Endothelial cell of umbilical vein (primary cell): ENCODE measurements at regions not wholly inside any gene's neighbourhood (a gene's known extent, or its start where the extent isn't known, plus 50 kb on each side); places are given as distances from the start of the nearest gene placed in this dataset.

ENCODE experiments used
- BruUV-seq: library from RNA; stranded (reverse); fragments of 400-500 nt; replicated peaks from 2 replicates; lab custom pipeline; 2021; lab: Mats Ljungman, UMichigan
- CTCF ChIA-PET: fragments of 300-600, 350-600 bp; sonication (Branson Sonifier 250); formaldehyde crosslinking; loops from one replicate; lab custom pipeline; 2021; ENCODE audit warnings: antibody characterized with exemption, inconsistent platforms; lab: Charles Lee
- POLR2A ChIA-PET: fragments of 300-600, 350-600 bp; sonication (Branson Sonifier 250); formaldehyde crosslinking; loops from one replicate; lab custom pipeline; 2021; ENCODE audit warnings: antibody characterized with exemption, inconsistent platforms; lab: Charles Lee
- DNase-seq: peaks from one replicate; pipeline ENCODE4 v3.0.0-alpha.2; 2011; ENCODE audit warnings: low read depth, low spot score
- FAIRE-seq: peaks from 2 replicates; lab custom pipeline; 2011; peaks lifted over from hg19 to GRCh38; lab: Jason Lieb, UNC
- H2AFZ ChIP-seq: 2 replicates; pipeline ENCODE4 v1.6.0; 2012; ENCODE audit warnings: low read depth, low read length, control low read depth, inconsistent platforms
- H3K27ac ChIP-seq: 2 replicates; pipeline ENCODE4 v1.5.1; 2011; ENCODE audit warnings: low read depth, mild to moderate bottlenecking, control low read depth, low read length, moderate library complexity; ENCODE audit not compliant: insufficient read depth
- H3K27me3 ChIP-seq, 2 experiments: 2 replicates each; pipeline versions ENCODE4 v1.6.0 to v1.6.1; 2011; ENCODE audit warnings: low read length in 2 of 2, mixed read lengths in 1 of 2; ENCODE audit not compliant: control insufficient read depth in 2 of 2, insufficient read depth in 2 of 2
- H3K36me3 ChIP-seq, 2 experiments: 2 replicates in 1 of 2; 3 replicates in 1 of 2; pipeline ENCODE4 v1.5.1; 2011; ENCODE audit warnings: low read length in 2 of 2, mild to moderate bottlenecking in 1 of 2, moderate library complexity in 1 of 2; ENCODE audit not compliant: control insufficient read depth in 2 of 2, insufficient read depth in 2 of 2; ENCODE audit errors: extremely low read depth in 1 of 2
- H3K4me1 ChIP-seq: 3 replicates; pipeline ENCODE4 v1.5.1; 2011; ENCODE audit warnings: mild to moderate bottlenecking, low read length; ENCODE audit not compliant: control insufficient read depth, insufficient read depth; ENCODE audit errors: extremely low read depth
- H3K4me2 ChIP-seq: 2 replicates; pipeline ENCODE4 v1.6.1; 2011; ENCODE audit warnings: low read length, control low read depth, mixed read lengths; ENCODE audit not compliant: insufficient read depth
- H3K4me3 ChIP-seq, 3 experiments: fragments of 200-600 bp in 1 of 3; sonication (generic), shearing (Covaris generic) in 1 of 3; replicated peaks in 1 of 3; 2 replicates each; pipeline ENCODE4 v1.5.1; 2011 to 2016; ENCODE audit warnings: control low read depth in 3 of 3, low read length in 3 of 3, mild to moderate bottlenecking in 2 of 3, inconsistent platforms in 1 of 3, low read depth in 1 of 3, moderate library complexity in 1 of 3; ENCODE audit not compliant: insufficient read depth in 1 of 3
- H3K79me2 ChIP-seq: 2 replicates; pipeline ENCODE4 v1.6.0; 2012; ENCODE audit warnings: low read length, inconsistent platforms; ENCODE audit not compliant: control insufficient read depth, insufficient read depth
- H3K9ac ChIP-seq: replicated peaks from 2 replicates; pipeline ENCODE3; 2011; ENCODE audit warnings: low read length, control low read depth; ENCODE audit not compliant: insufficient read depth; ENCODE audit errors: extremely low read depth
- H3K9me1 ChIP-seq: replicated peaks from 3 replicates; pipeline ENCODE4 v1.6.0; 2011; ENCODE audit warnings: mild to moderate bottlenecking, low read length; ENCODE audit not compliant: control insufficient read depth, insufficient read depth; ENCODE audit errors: extremely low read depth
- H3K9me3 ChIP-seq: replicated peaks from 2 replicates; pipeline ENCODE4 v1.5.1; 2012; ENCODE audit warnings: low read length, inconsistent platforms; ENCODE audit not compliant: control insufficient read depth, insufficient read depth
- H4K20me1 ChIP-seq: replicated peaks from 2 replicates; pipeline ENCODE3; 2011; ENCODE audit warnings: mild to moderate bottlenecking, low read length; ENCODE audit not compliant: control insufficient read depth, insufficient read depth; ENCODE audit errors: extremely low read depth
- CTCF ChIP-seq, 2 donors: IDR thresholded peaks; 1 replicate in 1 of 2; 2 replicates in 1 of 2; pipeline ENCODE4 v1.5.1; 2011; ENCODE audit warnings: low read length in 2 of 2, mild to moderate bottlenecking in 2 of 2, moderate library complexity in 2 of 2, control low read depth in 1 of 2, inconsistent platforms in 1 of 2, low read depth in 1 of 2; ENCODE audit not compliant: insufficient read depth in 1 of 2; ENCODE audit errors: extremely low read depth in 1 of 2
- EZH2 ChIP-seq: IDR thresholded peaks from 2 replicates; pipeline ENCODE4 v1.6.1; 2012; ENCODE audit warnings: borderline replicate concordance, low read depth, mild to moderate bottlenecking, moderate library complexity, low read length, inconsistent platforms; ENCODE audit not compliant: severe bottlenecking
- FOS ChIP-seq: IDR thresholded peaks from 2 replicates; pipeline ENCODE4 v1.6.1; 2011; ENCODE audit warnings: mild to moderate bottlenecking, low read length, moderate library complexity, borderline replicate concordance; ENCODE audit not compliant: insufficient read depth
- GATA2 ChIP-seq: IDR thresholded peaks from 2 replicates; pipeline ENCODE4 v1.7.0; 2011; ENCODE audit warnings: low read depth, mild to moderate bottlenecking, moderate library complexity, mixed read lengths, low read length; ENCODE audit not compliant: insufficient read length, insufficient read depth
- JUN ChIP-seq: IDR thresholded peaks from 2 replicates; pipeline ENCODE4 v1.6.1; 2011; ENCODE audit warnings: borderline replicate concordance, low read depth; ENCODE audit not compliant: insufficient read length, insufficient read depth
- MYC ChIP-seq: IDR thresholded peaks from one replicate; pipeline ENCODE4 v1.6.1; 2011; ENCODE audit warnings: mild to moderate bottlenecking, low read depth, low read length
- POLR2A ChIP-seq: IDR thresholded peaks from 2 replicates; pipeline ENCODE4 v1.6.1; 2012; ENCODE audit warnings: low read depth, mild to moderate bottlenecking, control low read depth, low read length
- POLR2AphosphoS5 ChIP-seq: IDR thresholded peaks from 2 replicates; pipeline ENCODE4 v1.6.1; 2012; ENCODE audit warnings: low read depth, mild to moderate bottlenecking, control low read depth, low read length, moderate library complexity; ENCODE audit not compliant: insufficient read depth
- dilution Hi-C: fragments of 300-500 bp; cut with MboI; formaldehyde crosslinking; loops from one replicate; pipeline ENCODE4 v1.15.0; 2019; ENCODE audit warnings: low sequenced_read_pairs; ENCODE audit not compliant: extremely low pct_ligation_motif_present
- intact Hi-C: fragments of 100-400 bp; cut with micrococcal nuclease; formaldehyde crosslinking; loops from one replicate; pipeline ENCODE4 v1.10.0; 2022
- TF ChIP-seq, protein P1 (sequence below): IDR thresholded peaks from 2 replicates; pipeline ENCODE4 v1.6.1; 2011; ENCODE audit not compliant: insufficient read depth, insufficient read length

DNA sequence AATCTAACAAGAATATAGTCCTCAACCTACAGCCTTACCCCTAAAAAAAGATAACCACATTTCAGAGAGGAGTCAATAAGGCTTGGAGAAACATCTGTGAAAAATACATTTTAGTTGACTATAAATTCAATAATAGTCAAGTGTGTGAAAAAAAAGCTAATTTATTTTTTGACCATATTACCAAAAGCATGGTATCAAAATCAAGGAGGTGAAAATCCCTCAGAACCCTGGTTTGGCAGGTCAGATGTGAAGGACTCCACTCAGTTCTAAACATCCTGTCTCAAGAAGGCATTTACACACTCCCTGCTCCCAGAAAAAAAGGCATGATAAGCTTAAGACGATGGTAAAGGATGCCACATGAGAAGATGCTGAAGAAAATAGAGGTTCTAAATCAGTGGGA, 745.1 kb upstream of the TENM3 start:
- Histone ChIP-seq H3K36me3 (no peaks in the 10 kb centered on the region), H3K27me3 (no peaks in the 10 kb centered on the region), H2AFZ (no peak overlapping the region), H3K4me1 (no peaks in the 10 kb centered on the region), H3K4me2 (no peak overlapping the region), H3K79me2 (no peaks in the 10 kb centered on the region), H3K9ac (no peak overlapping the region), H4K20me1 (no peaks in the 10 kb centered on the region), H3K9me3 (no peaks in the 10 kb centered on the region), H3K27ac (no peak overlapping the region), H3K9me1 (no peaks in the 10 kb centered on the region), H3K4me3 (no peak overlapping the region)
- ChIA-PET POLR2A (no interaction called here), CTCF (no interaction called here)
- FAIRE-seq (no peak), DNase-seq (no peak)
- no TSS peak for BruUV-seq
- intact Hi-C loops (no loop called here), dilution Hi-C loops (no loop called here)
- no peak for TF ChIP-seq CTCF (IDR thresholded peaks at IDR 0.05; ENCODE audit: extremely low read depth in 1 of 2, insufficient read depth in 1 of 2, low read depth in 1 of 2, low read length in 2 of 2)
- no peak for TF ChIP-seq POLR2A
- TF ChIP-seq FOS: no peak
- TF ChIP-seq, protein P1, sequence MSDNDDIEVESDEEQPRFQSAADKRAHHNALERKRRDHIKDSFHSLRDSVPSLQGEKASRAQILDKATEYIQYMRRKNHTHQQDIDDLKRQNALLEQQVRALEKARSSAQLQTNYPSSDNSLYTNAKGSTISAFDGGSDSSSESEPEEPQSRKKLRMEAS: no peak
- TF ChIP-seq JUN: no peak
- TF ChIP-seq GATA2: no peak
- no peak for TF ChIP-seq EZH2
- no peak for TF ChIP-seq MYC
- no peak for TF ChIP-seq POLR2AphosphoS5
